Ovary (tissue), 3 donors: ENCODE measurements at regions not wholly inside any gene's neighbourhood (a gene's known extent, or its start where the extent isn't known, plus 50 kb on each side); places are given as distances from the start of the nearest gene placed in this dataset.

Source experiments
- CTCF ChIP-seq, 3 donors: fragments of 450-650 bp in 2 of 3; fragments of 200-600 bp in 1 of 3; IDR thresholded peaks; one replicate each; pipeline versions ENCODE4 v1.5.1 to v1.8.0; 2016 to 2022; ENCODE audit warnings: antibody characterized with exemption in 3 of 3, mild to moderate bottlenecking in 1 of 3
- EP300 ChIP-seq: sonication (generic); formaldehyde crosslinking; IDR thresholded peaks from one replicate; pipeline ENCODE4 v1.6.1; 2017; ENCODE audit warnings: antibody characterized with exemption
- donor health status: DM: no; HTN: no; CAD: no.

GRCh38 chr9:135229701-135230385 lies 142.4 kb downstream of the OLFM1 start:
- TF ChIP-seq EP300, result no peak
- TF ChIP-seq CTCF (IDR thresholded peaks at IDR 0.05), result no peak
